ENCODE measurements at regions not wholly inside any gene's neighbourhood (a gene's known extent, or its start where the extent isn't known, plus 50 kb on each side); places are given as distances from the start of the nearest gene placed in this dataset.

DNA sequence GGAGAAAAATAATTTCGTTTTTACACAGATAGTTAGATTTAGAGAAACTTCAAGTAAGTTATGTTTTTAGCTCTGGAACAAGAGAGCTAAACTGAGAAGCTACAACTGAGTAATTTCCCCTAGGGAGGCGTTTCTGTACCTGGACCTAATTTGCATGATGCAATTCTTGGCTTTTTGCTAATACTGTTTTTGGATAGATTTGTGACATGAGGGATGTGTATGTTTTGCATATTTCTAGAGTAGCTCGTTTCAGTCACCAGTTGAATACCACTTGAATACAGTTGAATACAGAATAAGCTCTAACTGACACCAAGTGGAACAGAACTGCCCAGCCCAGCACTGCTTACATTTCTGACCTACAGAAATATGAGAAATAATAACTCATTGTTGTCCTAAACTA is 1227.9 kb upstream of the SPRY2 start:
- WGBS, result 53% methylated on average over 3 of the region's 3 CpGs
- no peak for TF ChIP-seq RAD21 (IDR thresholded peaks at IDR 0.05)
- no peak for TF ChIP-seq TAF1 (conservative IDR thresholded peaks at IDR 0.05)
- no peak for TF ChIP-seq NR2F2 (IDR thresholded peaks at IDR 0.05)
- TF ChIP-seq FOXA1 (IDR thresholded peaks at IDR 0.05), result no peak
- no peak for TF ChIP-seq YY1 (IDR thresholded peaks at IDR 0.05)
- H3K9me3 ChIP-seq (ENCODE audit: control insufficient read depth in 4 of 4, low read length in 3 of 4), result no peaks in the 10 kb centered on the region

DNA sequence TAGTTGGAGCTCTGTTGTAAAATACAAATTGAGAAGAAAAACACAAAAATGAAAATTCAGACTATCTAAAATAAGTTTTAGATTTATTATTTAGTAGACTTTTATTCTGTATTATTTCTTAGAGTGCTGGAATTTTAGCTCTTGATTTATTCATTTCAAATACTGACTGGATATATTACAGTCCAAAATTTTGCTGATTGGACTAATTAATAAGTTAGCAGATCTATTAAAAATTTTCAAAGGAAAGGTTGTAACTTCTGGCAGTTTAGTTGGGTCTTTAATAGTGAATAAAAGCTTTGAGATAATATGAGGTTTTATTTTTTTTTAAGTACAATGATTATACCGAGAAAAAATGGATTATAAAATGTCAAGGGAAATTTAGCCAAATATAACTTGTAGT is 1224.9 kb upstream of the SPRY2 start:
- Histone ChIP-seq H3K9ac (ENCODE audit: low read depth in 1 of 2, low read length in 2 of 2) (no peak overlapping the region), H3K4me3 (ENCODE audit: low read depth in 1 of 3, low read length in 3 of 3) (no peak overlapping the region), H3K4me1 (ENCODE audit: control insufficient read depth in 4 of 4, insufficient read depth in 4 of 4, low read length in 3 of 4) (no peaks in the 10 kb centered on the region), H3K27ac (ENCODE audit: low read depth in 1 of 2, low read length in 2 of 2) (no peak overlapping the region), H3K36me3 (ENCODE audit: control insufficient read depth in 4 of 4, insufficient read depth in 3 of 4, low read depth in 1 of 4, low read length in 3 of 4) (no peaks in the 10 kb centered on the region), H3K27me3 (ENCODE audit: control insufficient read depth in 4 of 4, insufficient read depth in 4 of 4, low read length in 3 of 4) (no peaks in the 10 kb centered on the region), H3K9me3 (ENCODE audit: control insufficient read depth in 4 of 4, low read length in 3 of 4) (no peaks in the 10 kb centered on the region)
- WGBS, result 84% methylated on average over 1 of the region's 1 CpG
- TF ChIP-seq, protein P1, sequence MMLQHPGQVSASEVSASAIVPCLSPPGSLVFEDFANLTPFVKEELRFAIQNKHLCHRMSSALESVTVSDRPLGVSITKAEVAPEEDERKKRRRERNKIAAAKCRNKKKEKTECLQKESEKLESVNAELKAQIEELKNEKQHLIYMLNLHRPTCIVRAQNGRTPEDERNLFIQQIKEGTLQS (IDR thresholded peaks at IDR 0.05), result no peak
- TF ChIP-seq FOXA1 (IDR thresholded peaks at IDR 0.05), result no peak
- TF ChIP-seq HNF4A (conservative IDR thresholded peaks at IDR 0.05), result no peak
- TF ChIP-seq JUND (IDR thresholded peaks at IDR 0.05), result no peak
- no peak for TF ChIP-seq TAF1 (conservative IDR thresholded peaks at IDR 0.05)
- TF ChIP-seq NR2F2 (IDR thresholded peaks at IDR 0.05), result no peak
- TF ChIP-seq FOXA2 (IDR thresholded peaks at IDR 0.05), result no peak
- TF ChIP-seq, protein P2, sequence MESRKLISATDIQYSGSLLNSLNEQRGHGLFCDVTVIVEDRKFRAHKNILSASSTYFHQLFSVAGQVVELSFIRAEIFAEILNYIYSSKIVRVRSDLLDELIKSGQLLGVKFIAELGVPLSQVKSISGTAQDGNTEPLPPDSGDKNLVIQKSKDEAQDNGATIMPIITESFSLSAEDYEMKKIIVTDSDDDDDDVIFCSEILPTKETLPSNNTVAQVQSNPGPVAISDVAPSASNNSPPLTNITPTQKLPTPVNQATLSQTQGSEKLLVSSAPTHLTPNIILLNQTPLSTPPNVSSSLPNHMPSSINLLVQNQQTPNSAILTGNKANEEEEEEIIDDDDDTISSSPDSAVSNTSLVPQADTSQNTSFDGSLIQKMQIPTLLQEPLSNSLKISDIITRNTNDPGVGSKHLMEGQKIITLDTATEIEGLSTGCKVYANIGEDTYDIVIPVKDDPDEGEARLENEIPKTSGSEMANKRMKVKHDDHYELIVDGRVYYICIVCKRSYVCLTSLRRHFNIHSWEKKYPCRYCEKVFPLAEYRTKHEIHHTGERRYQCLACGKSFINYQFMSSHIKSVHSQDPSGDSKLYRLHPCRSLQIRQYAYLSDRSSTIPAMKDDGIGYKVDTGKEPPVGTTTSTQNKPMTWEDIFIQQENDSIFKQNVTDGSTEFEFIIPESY (IDR thresholded peaks at IDR 0.05), result no peak
- TF ChIP-seq EGR1 (IDR thresholded peaks at IDR 0.05; ENCODE audit: low read depth in 2 of 2), result no peak
- no peak for TF ChIP-seq RXRA (IDR thresholded peaks at IDR 0.05)
- DNase-seq (ENCODE audit: low spot score), result no peak

More for the DNA sequence above, 1227.9 kb upstream of the SPRY2 start:
- H3K4me3 ChIP-seq (ENCODE audit: low read depth in 1 of 3, low read length in 3 of 3), result no peak overlapping the region
- no peaks in the 10 kb centered on the region for H3K36me3 ChIP-seq (ENCODE audit: control insufficient read depth in 4 of 4, insufficient read depth in 3 of 4, low read depth in 1 of 4, low read length in 3 of 4)
- no peak overlapping the region for H3K27ac ChIP-seq (ENCODE audit: low read depth in 1 of 2, low read length in 2 of 2)
- DNase-seq (ENCODE audit: low spot score), result no peak
- no peaks in the 10 kb centered on the region for H3K27me3 ChIP-seq (ENCODE audit: control insufficient read depth in 4 of 4, insufficient read depth in 4 of 4, low read length in 3 of 4)
- no peaks in the 10 kb centered on the region for H3K4me1 ChIP-seq (ENCODE audit: control insufficient read depth in 4 of 4, insufficient read depth in 4 of 4, low read length in 3 of 4)
- H3K9ac ChIP-seq (ENCODE audit: low read depth in 1 of 2, low read length in 2 of 2), result no peak overlapping the region

DNA sequence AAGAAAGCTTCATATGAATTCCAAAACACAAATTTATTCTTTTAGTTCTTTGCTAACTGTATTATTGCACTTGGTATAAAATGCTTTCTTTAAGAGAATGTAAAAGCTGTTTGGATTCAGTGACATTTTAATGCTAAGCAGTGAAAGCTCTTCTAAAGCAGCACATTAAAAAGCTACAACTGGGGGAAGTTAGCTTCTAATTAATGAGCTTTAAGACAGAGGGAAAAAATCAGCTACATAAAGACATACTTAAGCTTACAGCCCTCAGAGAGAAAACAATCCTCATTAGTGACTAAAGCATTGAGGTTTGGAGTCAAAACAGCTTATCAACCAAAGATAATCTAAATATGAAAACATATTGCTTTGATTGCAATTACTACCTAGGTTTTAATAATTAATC is 1222.2 kb upstream of the SPRY2 start:
- no peak for DNase-seq (ENCODE audit: low spot score)
- no peak overlapping the region for H3K9ac ChIP-seq (ENCODE audit: low read depth in 1 of 2, low read length in 2 of 2)
- TF ChIP-seq EGR1 (IDR thresholded peaks at IDR 0.05; ENCODE audit: low read depth in 2 of 2) (no peak), RAD21 (IDR thresholded peaks at IDR 0.05) (no peak), FOXA2 (IDR thresholded peaks at IDR 0.05) (no peak), REST (IDR thresholded peaks at IDR 0.05) (no peak), CTCF (IDR thresholded peaks at IDR 0.05; ENCODE audit: low read depth, low read length, missing input control) (no peak), GABPA (IDR thresholded peaks at IDR 0.05 in 1 of 2, conservative IDR thresholded peaks at IDR 0.05 in 1 of 2) (no peak), NR2F2 (IDR thresholded peaks at IDR 0.05) (no peak), YY1 (IDR thresholded peaks at IDR 0.05) (no peak), RXRA (IDR thresholded peaks at IDR 0.05) (no peak), HNF4G (IDR thresholded peaks at IDR 0.05) (no peak), TAF1 (conservative IDR thresholded peaks at IDR 0.05) (no peak), JUND (IDR thresholded peaks at IDR 0.05) (no peak), SP1 (IDR thresholded peaks at IDR 0.05) (no peak), HNF4A (conservative IDR thresholded peaks at IDR 0.05) (no peak)
- TF ChIP-seq, protein P2 (IDR thresholded peaks at IDR 0.05), result no peak
- TF ChIP-seq, protein P1 (IDR thresholded peaks at IDR 0.05), result no peak
- no peaks in the 10 kb centered on the region for H3K4me1 ChIP-seq (ENCODE audit: control insufficient read depth in 4 of 4, insufficient read depth in 4 of 4, low read length in 3 of 4)
- no peaks in the 10 kb centered on the region for H3K27me3 ChIP-seq (ENCODE audit: control insufficient read depth in 4 of 4, insufficient read depth in 4 of 4, low read length in 3 of 4)
- H3K9me3 ChIP-seq (ENCODE audit: control insufficient read depth in 4 of 4, low read length in 3 of 4), result peaks cover 0 to 4% (median 0%) of the 10 kb centered on the region in 4 donors
- no peak overlapping the region for H3K27ac ChIP-seq (ENCODE audit: low read depth in 1 of 2, low read length in 2 of 2)
- H3K36me3 ChIP-seq (ENCODE audit: control insufficient read depth in 4 of 4, insufficient read depth in 3 of 4, low read depth in 1 of 4, low read length in 3 of 4), result no peaks in the 10 kb centered on the region
- no peak overlapping the region for H3K4me3 ChIP-seq (ENCODE audit: low read depth in 1 of 3, low read length in 3 of 3)
